Smooth muscle cell (in vitro differentiated cells): ENCODE measurements at regions not wholly inside any gene's neighbourhood (a gene's known extent, or its start where the extent isn't known, plus 50 kb on each side); places are given as distances from the start of the nearest gene placed in this dataset.

Experiments
- DNase-seq: peaks from one replicate; lab custom pipeline; 2025; ENCODE audit not compliant: unreplicated experiment; lab: John Stamatoyannopoulos, UW
- H2AFZ ChIP-seq: fragments of 200-600 bp; sonication (generic); 2 replicates; pipeline ENCODE4 v1.6.0; 2016; ENCODE audit warnings: antibody characterized with exemption, low read depth, mild to moderate bottlenecking
- H3F3A ChIP-seq: fragments of 200-600 bp; sonication (generic); 2 replicates; pipeline ENCODE4 v1.6.0; 2017; ENCODE audit warnings: antibody characterized with exemption, low read depth
- H3K27ac ChIP-seq: fragments of 200-600 bp; sonication (generic); 2 replicates; pipeline ENCODE4 v1.5.1; 2016; ENCODE audit warnings: low read depth, mild to moderate bottlenecking
- H3K27me3 ChIP-seq: fragments of 200-600 bp; sonication (generic); 2 replicates; pipeline ENCODE4 v1.6.1; 2016; ENCODE audit warnings: low read depth, mild to moderate bottlenecking
- H3K36me3 ChIP-seq: fragments of 200-600 bp; sonication (generic); 2 replicates; pipeline ENCODE4 v1.5.1; 2016; ENCODE audit warnings: low read depth
- H3K4me1 ChIP-seq: fragments of 200-600 bp; sonication (generic); 2 replicates; pipeline ENCODE4 v1.5.1; 2016; ENCODE audit warnings: low read depth
- H3K4me2 ChIP-seq: fragments of 200-600 bp; sonication (generic); 2 replicates; pipeline ENCODE4 v1.6.0; 2016; ENCODE audit warnings: mild to moderate bottlenecking
- H3K4me3 ChIP-seq: fragments of 200-600 bp; sonication (generic); 2 replicates; pipeline ENCODE4 v1.5.1; 2016; ENCODE audit warnings: mild to moderate bottlenecking
- H3K79me2 ChIP-seq: fragments of 200-600 bp; sonication (generic); 2 replicates; pipeline ENCODE4 v1.6.0; 2016; ENCODE audit warnings: low read depth, mild to moderate bottlenecking
- H3K9ac ChIP-seq: fragments of 200-600 bp; sonication (generic); 2 replicates; pipeline ENCODE4 v1.6.0; 2016; ENCODE audit warnings: low read depth
- H3K9me3 ChIP-seq: fragments of 200-600 bp; sonication (generic); replicated peaks from 2 replicates; pipeline ENCODE4 v1.5.1; 2016; ENCODE audit warnings: low read depth
- H4K20me1 ChIP-seq: fragments of 200-600 bp; sonication (generic); 2 replicates; pipeline ENCODE4 v1.6.0; 2016; ENCODE audit warnings: low read depth
- WGBS: methylation state at CpG from one replicate; pipeline ENCODE4 v1.1.7; 2016; ENCODE audit warnings: low lambda C conversion rate; 5-methylcytosine and 5-hydroxymethylcytosine counted together
- TF ChIP-seq, protein P1 (sequence below): fragments of 200-600 bp; sonication (generic); IDR thresholded peaks from 2 replicates; pipeline ENCODE4 v1.5.1; 2017; ENCODE audit warnings: borderline replicate concordance, mild to moderate bottlenecking, antibody characterized with exemption; ENCODE audit not compliant: insufficient read depth, poor library complexity, severe bottlenecking

DNA sequence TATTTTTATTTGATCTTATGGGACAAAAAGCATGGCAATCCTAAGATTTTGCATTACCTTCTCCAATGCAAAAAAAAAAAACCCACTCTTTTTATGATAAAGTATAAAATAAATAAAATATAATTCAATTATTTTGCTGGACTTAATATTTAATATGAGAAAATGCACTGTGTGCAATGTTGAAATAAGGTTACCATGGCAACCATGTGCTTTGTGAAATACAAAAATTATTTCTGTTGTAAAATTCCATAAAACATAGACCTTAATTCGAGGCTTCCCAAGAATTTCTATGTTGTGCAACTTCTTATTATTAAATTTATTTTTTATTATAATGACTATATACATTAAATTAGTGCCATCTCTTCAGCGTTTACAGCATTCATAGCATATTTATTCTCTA lies 989.5 kb downstream of the MRPL39 start:
- H3K79me2 ChIP-seq = no peaks in the 10 kb centered on the region
- WGBS = 71% methylated on average over 2 of the region's 2 CpGs
- TF ChIP-seq, protein P1, sequence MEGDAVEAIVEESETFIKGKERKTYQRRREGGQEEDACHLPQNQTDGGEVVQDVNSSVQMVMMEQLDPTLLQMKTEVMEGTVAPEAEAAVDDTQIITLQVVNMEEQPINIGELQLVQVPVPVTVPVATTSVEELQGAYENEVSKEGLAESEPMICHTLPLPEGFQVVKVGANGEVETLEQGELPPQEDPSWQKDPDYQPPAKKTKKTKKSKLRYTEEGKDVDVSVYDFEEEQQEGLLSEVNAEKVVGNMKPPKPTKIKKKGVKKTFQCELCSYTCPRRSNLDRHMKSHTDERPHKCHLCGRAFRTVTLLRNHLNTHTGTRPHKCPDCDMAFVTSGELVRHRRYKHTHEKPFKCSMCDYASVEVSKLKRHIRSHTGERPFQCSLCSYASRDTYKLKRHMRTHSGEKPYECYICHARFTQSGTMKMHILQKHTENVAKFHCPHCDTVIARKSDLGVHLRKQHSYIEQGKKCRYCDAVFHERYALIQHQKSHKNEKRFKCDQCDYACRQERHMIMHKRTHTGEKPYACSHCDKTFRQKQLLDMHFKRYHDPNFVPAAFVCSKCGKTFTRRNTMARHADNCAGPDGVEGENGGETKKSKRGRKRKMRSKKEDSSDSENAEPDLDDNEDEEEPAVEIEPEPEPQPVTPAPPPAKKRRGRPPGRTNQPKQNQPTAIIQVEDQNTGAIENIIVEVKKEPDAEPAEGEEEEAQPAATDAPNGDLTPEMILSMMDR = no peak
- no peaks in the 10 kb centered on the region for H4K20me1 ChIP-seq
- no peak overlapping the region for H3K4me3 ChIP-seq
- H3K36me3 ChIP-seq = no peaks in the 10 kb centered on the region
- H3K9me3 ChIP-seq = no peaks in the 10 kb centered on the region
- H3K9ac ChIP-seq = no peak overlapping the region
- H3K27ac ChIP-seq = no peak overlapping the region
- no peaks in the 10 kb centered on the region for H3K27me3 ChIP-seq
- H3F3A ChIP-seq = no peaks in the 10 kb centered on the region
- no peak for DNase-seq
- H3K4me1 ChIP-seq = no peaks in the 10 kb centered on the region
- no peak overlapping the region for H3K4me2 ChIP-seq
- H2AFZ ChIP-seq = no peak overlapping the region

DNA sequence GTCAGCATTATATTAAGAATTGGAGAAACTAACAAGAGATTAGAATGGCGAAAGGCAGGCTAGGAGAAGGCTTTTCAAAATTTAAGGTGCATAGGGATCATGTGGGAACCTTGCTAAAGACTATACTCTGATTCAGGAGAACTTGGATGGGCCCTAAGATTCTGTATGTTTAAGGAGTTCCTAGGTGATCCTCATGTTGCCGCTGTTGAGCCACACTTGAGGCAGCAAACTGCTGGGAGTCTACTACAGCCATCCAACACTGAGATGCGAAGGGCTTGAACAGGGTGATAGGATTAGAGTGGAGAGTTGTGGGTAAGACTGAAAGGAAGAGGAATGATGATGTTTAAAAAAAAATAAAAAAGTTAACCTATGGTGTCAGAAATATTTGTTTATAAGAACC lies 1013.2 kb downstream of the MRPL39 start:
- H3K4me2 ChIP-seq = no peak overlapping the region
- no peak overlapping the region for H2AFZ ChIP-seq
- no peak overlapping the region for H3K9ac ChIP-seq
- TF ChIP-seq, protein P1 = no peak
- no peaks in the 10 kb centered on the region for H3K4me1 ChIP-seq
- no peaks in the 10 kb centered on the region for H3K79me2 ChIP-seq
- no peak overlapping the region for H3K27ac ChIP-seq
- no peaks in the 10 kb centered on the region for H3K27me3 ChIP-seq
- H3F3A ChIP-seq = no peaks in the 10 kb centered on the region
- no peaks in the 10 kb centered on the region for H4K20me1 ChIP-seq
- no peaks in the 10 kb centered on the region for H3K36me3 ChIP-seq
- H3K9me3 ChIP-seq = no peaks in the 10 kb centered on the region
- DNase-seq = no peak
- WGBS = 81% methylated on average over 3 of the region's 3 CpGs
- H3K4me3 ChIP-seq = no peak overlapping the region

DNA sequence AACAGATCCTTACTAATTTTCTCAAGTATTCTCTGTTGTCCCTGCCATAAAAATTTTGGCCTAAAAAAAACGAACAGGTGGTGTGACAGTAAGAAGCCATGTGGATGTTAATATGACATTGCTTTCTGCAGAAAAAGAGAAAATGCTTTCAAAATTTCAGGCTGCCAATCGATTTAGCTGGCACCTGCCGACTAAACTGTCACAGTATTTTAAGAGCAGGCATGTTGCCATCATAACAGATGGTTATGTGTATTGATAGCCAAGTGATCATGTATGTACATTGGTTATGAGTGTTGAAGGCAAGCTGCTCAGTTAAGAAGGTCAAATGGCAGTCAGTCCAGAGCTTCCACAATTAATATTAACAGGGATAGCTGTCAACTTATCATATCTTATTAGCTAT lies 1017.0 kb downstream of the MRPL39 start:
- H3K27ac ChIP-seq = no peak overlapping the region
- no peak overlapping the region for H3K9ac ChIP-seq
- H3F3A ChIP-seq = no peaks in the 10 kb centered on the region
- H4K20me1 ChIP-seq = no peaks in the 10 kb centered on the region
- H3K27me3 ChIP-seq = no peaks in the 10 kb centered on the region
- H3K79me2 ChIP-seq = no peaks in the 10 kb centered on the region
- H3K4me1 ChIP-seq = no peaks in the 10 kb centered on the region
- no peak overlapping the region for H3K4me3 ChIP-seq
- H3K4me2 ChIP-seq = no peak overlapping the region
- H2AFZ ChIP-seq = no peak overlapping the region
- TF ChIP-seq, protein P1 = no peak
- H3K36me3 ChIP-seq = no peaks in the 10 kb centered on the region
- no peak for DNase-seq
- H3K9me3 ChIP-seq = peaks cover 3% of the 10 kb centered on the region
- 58% methylated on average over 3 of the region's 3 CpGs for WGBS

DNA sequence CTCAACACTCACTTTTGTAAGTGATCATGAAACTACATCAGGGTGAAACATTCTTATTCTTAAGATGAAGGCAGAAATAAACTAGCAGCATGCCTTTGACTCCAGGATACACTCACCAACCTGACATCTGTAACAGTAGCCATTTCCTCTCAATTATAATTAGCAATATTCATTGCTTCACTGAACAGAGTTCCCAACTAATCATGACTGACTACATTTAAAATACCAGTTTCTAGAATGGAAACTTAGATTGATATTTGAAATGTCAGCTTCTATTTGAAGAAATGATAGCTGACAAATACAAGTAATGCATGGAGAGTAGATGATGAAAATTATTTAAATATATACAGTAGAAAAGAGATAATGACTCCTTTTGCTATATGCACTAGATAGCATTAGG lies 1023.8 kb downstream of the MRPL39 start:
- H2AFZ ChIP-seq = no peak overlapping the region
- TF ChIP-seq, protein P1 = no peak
- H3K4me1 ChIP-seq = no peaks in the 10 kb centered on the region
- H3K4me3 ChIP-seq = no peak overlapping the region
- no peaks in the 10 kb centered on the region for H3K36me3 ChIP-seq
- H3K9ac ChIP-seq = no peak overlapping the region
- H3K9me3 ChIP-seq = peaks cover 3% of the 10 kb centered on the region
- no peaks in the 10 kb centered on the region for H4K20me1 ChIP-seq
- H3K4me2 ChIP-seq = no peak overlapping the region
- no peaks in the 10 kb centered on the region for H3K79me2 ChIP-seq
- no peaks in the 10 kb centered on the region for H3K27me3 ChIP-seq
- H3K27ac ChIP-seq = no peak overlapping the region
- no peaks in the 10 kb centered on the region for H3F3A ChIP-seq
- DNase-seq = no peak
